GM23338 (cell line): ENCODE measurements at regions not wholly inside any gene's neighbourhood (a gene's known extent, or its start where the extent isn't known, plus 50 kb on each side); places are given as distances from the start of the nearest gene placed in this dataset.

ENCODE experiments used
- ATAC-seq: fragments of 200-7000 bp; cut with Tn5 transposase; 3 replicates; pipeline ENCODE4 v1.9.1; 2020
- DNase-seq: peaks from one replicate; pipeline ENCODE4 v3.0.0-alpha.2; 2015; ENCODE audit warnings: low spot score
- H2AFZ ChIP-seq: fragments of 200-600 bp; sonication (generic); 2 replicates; pipeline ENCODE4 v1.8.0; 2016; ENCODE audit warnings: antibody characterized with exemption, mild to moderate bottlenecking, moderate library complexity
- H3F3A ChIP-seq: fragments of 200-600 bp; sonication (generic); replicated peaks from 2 replicates; pipeline ENCODE4 v1.8.0; 2017; ENCODE audit warnings: antibody characterized with exemption, mixed run types, low read depth
- H3K27ac ChIP-seq: fragments of 200-600 bp; sonication (generic); 2 replicates; pipeline ENCODE4 v1.6.1; 2016; ENCODE audit warnings: low read depth
- H3K27me3 ChIP-seq: fragments of 200-600 bp; sonication (generic); 2 replicates; pipeline ENCODE4 v1.8.0; 2016; ENCODE audit warnings: mild to moderate bottlenecking, mixed run types, moderate library complexity; ENCODE audit not compliant: insufficient read depth
- H3K36me3 ChIP-seq: fragments of 200-600 bp; sonication (generic); 2 replicates; pipeline ENCODE4 v1.8.0; 2016; ENCODE audit warnings: mild to moderate bottlenecking; ENCODE audit not compliant: insufficient read depth
- H3K4me1 ChIP-seq: fragments of 200-600 bp; sonication (generic); 2 replicates; pipeline ENCODE4 v1.8.0; 2016; ENCODE audit warnings: mild to moderate bottlenecking, moderate library complexity; ENCODE audit not compliant: insufficient read depth
- H3K4me2 ChIP-seq: fragments of 200-600 bp; sonication (generic); 2 replicates; pipeline ENCODE4 v1.7.1; 2017; ENCODE audit warnings: mixed run types
- H3K4me3 ChIP-seq: fragments of 200-600 bp; sonication (generic); 2 replicates; pipeline ENCODE4 v1.6.1; 2016; ENCODE audit warnings: mixed run types
- H3K79me2 ChIP-seq: fragments of 200-600 bp; sonication (generic); replicated peaks from 2 replicates; pipeline ENCODE4 v1.8.0; 2017; ENCODE audit warnings: mild to moderate bottlenecking; ENCODE audit not compliant: insufficient read depth
- H3K9me2 ChIP-seq: fragments of 200-600 bp; sonication (generic); 2 replicates; pipeline ENCODE4 v1.8.0; 2017; ENCODE audit not compliant: insufficient read depth
- H4K20me1 ChIP-seq: fragments of 200-600 bp; sonication (generic); replicated peaks from 2 replicates; pipeline ENCODE4 v1.8.0; 2017; ENCODE audit warnings: mild to moderate bottlenecking; ENCODE audit not compliant: insufficient read depth
- H3K27ac Mint-ChIP-seq: 2 replicates; pipeline ENCODE4 v1.8.0; 2020; ENCODE audit warnings: inconsistent platforms, mild to moderate bottlenecking, moderate library complexity, mixed read lengths
- H3K27me3 Mint-ChIP-seq: 3 replicates; pipeline ENCODE4 v1.8.0; 2022; ENCODE audit warnings: low read depth, mild to moderate bottlenecking, moderate library complexity, mixed read lengths, inconsistent platforms; ENCODE audit not compliant: insufficient read depth, poor library complexity
- H3K36me3 Mint-ChIP-seq: 3 replicates; pipeline ENCODE4 v1.8.0; 2021; ENCODE audit warnings: low read depth, mild to moderate bottlenecking, inconsistent platforms, moderate library complexity, mixed read lengths
- H3K4me1 Mint-ChIP-seq: 3 replicates; pipeline ENCODE4 v1.8.0; 2020; ENCODE audit warnings: mild to moderate bottlenecking, inconsistent platforms, mixed read lengths
- H3K4me3 Mint-ChIP-seq: 3 replicates; pipeline ENCODE4 v1.8.0; 2021; ENCODE audit warnings: moderate library complexity, mild to moderate bottlenecking, inconsistent platforms, mixed read lengths
- H3K9me3 Mint-ChIP-seq: 3 replicates; pipeline ENCODE4 v1.8.0; 2020; ENCODE audit warnings: moderate library complexity, mild to moderate bottlenecking, inconsistent platforms, mixed read lengths
- CREB1 ChIP-seq: fragments of 250-450 bp; sonication (Bioruptor Pico); IDR thresholded peaks from 2 replicates; pipeline ENCODE4 v1.5.0; 2020; ENCODE audit warnings: low read depth, mild to moderate bottlenecking, moderate library complexity
- CTCF ChIP-seq, 2 experiments: fragments of 200-600 bp in 1 of 2; sonication (generic) in 1 of 2; conservative IDR thresholded peaks; 2 replicates each; pipeline versions ENCODE4 v1.5.1 to v1.6.1; 2016 to 2017; ENCODE audit warnings: antibody characterized with exemption in 2 of 2, low read depth in 2 of 2, mild to moderate bottlenecking in 2 of 2, moderate library complexity in 1 of 2
- ETS1 ChIP-seq: IDR thresholded peaks from 2 replicates; pipeline ENCODE4 v1.6.1; 2016; ENCODE audit warnings: antibody characterized with exemption
- EZH2 ChIP-seq: fragments of 200-600 bp; sonication (generic); IDR thresholded peaks from one replicate; pipeline ENCODE4 v1.8.0; 2017; ENCODE audit warnings: antibody characterized with exemption, mild to moderate bottlenecking, low read depth; ENCODE audit not compliant: unreplicated experiment
- EZH2phosphoT487 ChIP-seq: fragments of 200-600 bp; sonication (generic); IDR thresholded peaks from one replicate; pipeline ENCODE4 v1.8.1; 2018; ENCODE audit warnings: antibody characterized with exemption; ENCODE audit not compliant: unreplicated experiment
- JUNB ChIP-seq: IDR thresholded peaks from one replicate; pipeline ENCODE4 v1.6.1; 2016; ENCODE audit warnings: antibody characterized with exemption; ENCODE audit not compliant: unreplicated experiment
- NANOG ChIP-seq: IDR thresholded peaks from 2 replicates; pipeline ENCODE4 v1.6.1; 2016; ENCODE audit warnings: antibody characterized with exemption, borderline replicate concordance
- POLR2AphosphoS5 ChIP-seq: IDR thresholded peaks from 2 replicates; pipeline ENCODE4 v1.6.1; 2016; ENCODE audit warnings: antibody characterized with exemption, low read depth
- REST ChIP-seq: IDR thresholded peaks from one replicate; pipeline ENCODE4 v1.6.1; 2018; ENCODE audit warnings: antibody characterized with exemption; ENCODE audit not compliant: unreplicated experiment
- STAT1 ChIP-seq: IDR thresholded peaks from one replicate; pipeline ENCODE4 v1.6.1; 2016; ENCODE audit warnings: antibody characterized with exemption; ENCODE audit not compliant: unreplicated experiment
- ZNF114 ChIP-seq: fragments of 250-450 bp; sonication (Bioruptor Pico); IDR thresholded peaks from 2 replicates; pipeline ENCODE4 v1.5.0; 2020; ENCODE audit warnings: mild to moderate bottlenecking, moderate library complexity
- ZNF331 ChIP-seq: fragments of 250-450 bp; sonication (Bioruptor Pico); IDR thresholded peaks from 2 replicates; pipeline ENCODE4 v1.5.0; 2020; ENCODE audit warnings: low read depth, mild to moderate bottlenecking, moderate library complexity
- ZNF462 ChIP-seq: fragments of 250-450 bp; sonication (Bioruptor Pico); IDR thresholded peaks from 2 replicates; pipeline ENCODE4 v1.5.0; 2020; ENCODE audit warnings: mild to moderate bottlenecking, moderate library complexity

- Histone ChIP-seq H3K79me2 (no peaks in the 10 kb centered on the region), H3K9me2 (peaks cover 3% of the 10 kb centered on the region; the same call in 1 of the 2 replicates), H4K20me1 (no peaks in the 10 kb centered on the region), H3F3A (no peaks in the 10 kb centered on the region), H2AFZ (no peak overlapping the region), H3K27ac (no peak overlapping the region), H3K4me2 (no peak overlapping the region), H3K4me3 (no peak overlapping the region), H3K27me3 (no peaks in the 10 kb centered on the region), H3K4me1 (no peaks in the 10 kb centered on the region), H3K36me3 (no peaks in the 10 kb centered on the region)
- TF ChIP-seq EZH2phosphoT487 (no peak), JUNB (no peak), CTCF (conservative IDR thresholded peaks at IDR 0.05; ENCODE audit: low read depth in 2 of 2) (no peak), ZNF331 (CRISPR knock-in tag) (no peak), ZNF462 (CRISPR knock-in tag) (no peak), ZNF114 (CRISPR knock-in tag) (no peak), NANOG (no peak), REST (no peak), POLR2AphosphoS5 (no peak), ETS1 (no peak), CREB1 (CRISPR knock-in tag) (no peak), STAT1 (no peak), EZH2 (no peak)
- Mint-ChIP-seq H3K4me1 (peaks cover 8% of the 10 kb centered on the region), H3K27ac (no peak overlapping the region), H3K36me3 (no peaks in the 10 kb centered on the region), H3K27me3 (no peaks in the 10 kb centered on the region), H3K9me3 (no peaks in the 10 kb centered on the region), H3K4me3 (no peak overlapping the region)
- ATAC-seq (no peak), DNase-seq (no peak)
Observed at GRCh38 chr12:58608711-58609110, 311.6 kb downstream of the LRIG3 start.
